IMR-90 (cell line): ENCODE measurements at regions not wholly inside any gene's neighbourhood (a gene's known extent, or its start where the extent isn't known, plus 50 kb on each side); places are given as distances from the start of the nearest gene placed in this dataset.

Source experiments
- ATAC-seq: fragments of 200-7000 bp; cut with Tn5 transposase; 2 replicates; pipeline ENCODE4 v1.9.1; 2020; ENCODE audit warnings: low read depth, mild to moderate bottlenecking, moderate library complexity
- BruUV-seq: library from RNA; stranded (reverse); fragments of 400-500 nt; replicated peaks from 2 replicates; lab custom pipeline; 2021; lab: Mats Ljungman, UMichigan
- CTCF ChIA-PET: fragments of 300-600 bp; formaldehyde crosslinking; extraction: SDS; loops from one replicate; lab custom pipeline; 2021; ENCODE audit warnings: antibody characterized with exemption; lab: Yijun Ruan, JAX
- POLR2A ChIA-PET: fragments of 300-600 bp; sonication (Branson Sonifier 250); formaldehyde crosslinking; loops from one replicate; lab custom pipeline; 2022; ENCODE audit warnings: antibody characterized with exemption; ENCODE audit not compliant: unreplicated experiment; lab: Charles Lee
- DNase-seq: peaks from one replicate; pipeline ENCODE4 v3.0.0; 2013
- H2AFZ ChIP-seq: replicated peaks from 2 replicates; pipeline ENCODE3; 2013; ENCODE audit warnings: low read length, mild to moderate bottlenecking; ENCODE audit not compliant: poor library complexity
- H2AK5ac ChIP-seq: 2 replicates; pipeline ENCODE4 v1.6.1; 2013; ENCODE audit warnings: low read depth, low read length, inconsistent platforms
- H2AK9ac ChIP-seq: replicated peaks from 2 replicates; pipeline ENCODE3; 2013; ENCODE audit warnings: mild to moderate bottlenecking, low read depth, low read length, moderate library complexity; ENCODE audit not compliant: poor library complexity
- H2BK120ac ChIP-seq: 2 replicates; pipeline ENCODE4 v1.6.1; 2013; ENCODE audit warnings: low read depth, low read length, inconsistent platforms
- H2BK15ac ChIP-seq: 3 replicates; pipeline ENCODE4 v1.6.1; 2013; ENCODE audit warnings: low read depth, low read length, inconsistent platforms
- H2BK20ac ChIP-seq: 2 replicates; pipeline ENCODE4 v1.6.1; 2013; ENCODE audit warnings: low read depth, mild to moderate bottlenecking, inconsistent platforms, low read length, moderate library complexity
- H2BK5ac ChIP-seq: 2 replicates; pipeline ENCODE4 v1.6.1; 2013; ENCODE audit warnings: mild to moderate bottlenecking, low read depth, low read length, inconsistent platforms; ENCODE audit not compliant: poor library complexity, severe bottlenecking
- H3K14ac ChIP-seq: replicated peaks from 2 replicates; pipeline ENCODE4 v1.6.1; 2013; ENCODE audit warnings: low read depth, low read length, inconsistent platforms
- H3K18ac ChIP-seq: 2 replicates; pipeline ENCODE4 v1.6.1; 2013; ENCODE audit warnings: low read depth, low read length, control low read depth
- H3K23ac ChIP-seq: 2 replicates; pipeline ENCODE4 v1.6.1; 2013; ENCODE audit warnings: low read depth, low read length, inconsistent platforms
- H3K27ac ChIP-seq: 2 replicates; pipeline ENCODE4 v1.5.1; 2013; ENCODE audit warnings: mild to moderate bottlenecking, control low read depth, low read length; ENCODE audit not compliant: insufficient read depth
- H3K27me3 ChIP-seq: 2 replicates; pipeline ENCODE4 v1.6.1; 2013; ENCODE audit warnings: low read length; ENCODE audit not compliant: control insufficient read depth, insufficient read depth
- H3K36me3 ChIP-seq: 2 replicates; pipeline ENCODE4 v1.6.1; 2013; ENCODE audit warnings: low read length, mixed read lengths; ENCODE audit not compliant: control insufficient read depth, insufficient read depth
- H3K4ac ChIP-seq: 2 replicates; pipeline ENCODE4 v1.6.1; 2013; ENCODE audit warnings: low read depth, low read length, inconsistent platforms
- H3K4me1 ChIP-seq: 2 replicates; pipeline ENCODE4 v1.6.1; 2013; ENCODE audit warnings: low read length, mixed read lengths; ENCODE audit not compliant: control insufficient read depth, insufficient read depth
- H3K4me2 ChIP-seq: 2 replicates; pipeline ENCODE4 v1.6.1; 2013; ENCODE audit warnings: low read depth, mild to moderate bottlenecking, control low read depth, low read length, moderate library complexity
- H3K4me3 ChIP-seq: 2 replicates; pipeline ENCODE4 v1.5.1; 2013; ENCODE audit warnings: low read depth, mild to moderate bottlenecking, control low read depth, low read length, moderate library complexity; ENCODE audit not compliant: insufficient read depth
- H3K56ac ChIP-seq: 2 replicates; pipeline ENCODE4 v1.6.1; 2013; ENCODE audit warnings: low read length, inconsistent platforms; ENCODE audit not compliant: insufficient read depth; ENCODE audit errors: extremely low read depth
- H3K79me1 ChIP-seq, 2 experiments: 2 replicates each; pipeline ENCODE4 v1.6.1; 2013; ENCODE audit warnings: low read length in 2 of 2, inconsistent platforms in 1 of 2, low read depth in 1 of 2
- H3K9ac ChIP-seq: 2 replicates; pipeline ENCODE4 v1.6.1; 2013; ENCODE audit warnings: low read depth, low read length, control low read depth
- H3K9me1 ChIP-seq: 2 replicates; pipeline ENCODE4 v1.6.1; 2013; ENCODE audit warnings: low read length, inconsistent platforms; ENCODE audit not compliant: insufficient read depth
- H3K9me3 ChIP-seq: 2 replicates; pipeline ENCODE4 v1.6.1; 2013; ENCODE audit warnings: low read length; ENCODE audit not compliant: control insufficient read depth, insufficient read depth
- H4K20me1 ChIP-seq: 2 replicates; pipeline ENCODE4 v1.6.1; 2013; ENCODE audit warnings: low read length, inconsistent platforms; ENCODE audit not compliant: insufficient read depth
- H4K5ac ChIP-seq: 2 replicates; pipeline ENCODE4 v1.6.1; 2013; ENCODE audit warnings: mild to moderate bottlenecking, low read depth, low read length, control low read depth
- H4K8ac ChIP-seq, 2 experiments: 2 replicates each; pipeline ENCODE4 v1.6.1; 2013; ENCODE audit warnings: low read depth in 2 of 2, low read length in 2 of 2, control low read depth in 1 of 2, inconsistent platforms in 1 of 2
- H4K91ac ChIP-seq: 2 replicates; pipeline ENCODE4 v1.6.1; 2013; ENCODE audit warnings: low read depth, low read length, inconsistent platforms; ENCODE audit not compliant: insufficient read depth
- BHLHE40 ChIP-seq: fragments of 150-350 bp; IDR thresholded peaks from 2 replicates; pipeline ENCODE4 v1.6.1; 2016; ENCODE audit warnings: mild to moderate bottlenecking, low read depth, low read length
- CEBPB ChIP-seq: IDR thresholded peaks from 2 replicates; pipeline ENCODE4 v1.6.1; 2012; ENCODE audit warnings: low read depth, low read length, improper control_type of control experiment
- FOS ChIP-seq: fragments of 150-350 bp; IDR thresholded peaks from 2 replicates; pipeline ENCODE4 v1.6.1; 2016; ENCODE audit warnings: low read depth, low read length
- MAFK ChIP-seq: IDR thresholded peaks from 2 replicates; pipeline ENCODE4 v1.6.1; 2012; ENCODE audit warnings: low read depth, low read length, improper control_type of control experiment
- MXI1 ChIP-seq: IDR thresholded peaks from 2 replicates; pipeline ENCODE4 v1.6.1; 2012; ENCODE audit warnings: low read depth, mild to moderate bottlenecking, low read length, moderate library complexity, borderline replicate concordance
- NFE2L2 ChIP-seq: fragments of 150-350 bp; IDR thresholded peaks from 2 replicates; pipeline ENCODE4 v1.6.1; 2016; ENCODE audit warnings: low read depth, mild to moderate bottlenecking, low read length
- POLR2A ChIP-seq: IDR thresholded peaks from 2 replicates; pipeline ENCODE4 v1.6.1; 2012; ENCODE audit warnings: mild to moderate bottlenecking, low read depth, low read length
- RAD21 ChIP-seq: IDR thresholded peaks from 2 replicates; pipeline ENCODE4 v1.6.1; 2012; ENCODE audit warnings: low read length, improper control_type of control experiment
- RCOR1 ChIP-seq: IDR thresholded peaks from 2 replicates; pipeline ENCODE4 v1.6.1; 2012; ENCODE audit warnings: mild to moderate bottlenecking, low read length, improper control_type of control experiment; ENCODE audit not compliant: insufficient replicate concordance
- RFX5 ChIP-seq: IDR thresholded peaks from 2 replicates; pipeline ENCODE4 v1.8.0; 2012; ENCODE audit warnings: low read depth, mild to moderate bottlenecking, low read length, moderate library complexity
- SMC3 ChIP-seq: fragments of 150-350 bp; IDR thresholded peaks from 2 replicates; pipeline ENCODE4 v1.6.1; 2016; ENCODE audit warnings: low read depth, mild to moderate bottlenecking, antibody characterized with exemption, low read length, moderate library complexity
- dilution Hi-C: fragments of 300-500 bp; cut with HindIII; formaldehyde crosslinking; loops from one replicate; pipeline ENCODE4 v1.14.3; 2018; ENCODE audit warnings: low sequenced_read_pairs; ENCODE audit not compliant: unreplicated experiment
- in situ Hi-C: fragments of 300-500 bp; cut with MboI; formaldehyde crosslinking; loops from 3 replicates; pipeline ENCODE4 v1.14.3; 2019; ENCODE audit warnings: low sequenced_read_pairs, inconsistent platforms, mixed read lengths
- intact Hi-C: fragments of 100-400 bp; cut with micrococcal nuclease; formaldehyde crosslinking; loops from 2 replicates; pipeline ENCODE4 v1.10.0; 2022
- TF ChIP-seq, protein P1 (sequence below): conservative IDR thresholded peaks from 2 replicates; pipeline ENCODE4 v1.5.1; 2012; ENCODE audit warnings: mild to moderate bottlenecking, low read depth, low read length, improper control_type of control experiment
- TF ChIP-seq, protein P2 (sequence below): fragments of 150-350 bp; IDR thresholded peaks from 2 replicates; pipeline ENCODE4 v1.6.1; 2016; ENCODE audit warnings: low read depth, mild to moderate bottlenecking, low read length, moderate library complexity, borderline replicate concordance

DNA sequence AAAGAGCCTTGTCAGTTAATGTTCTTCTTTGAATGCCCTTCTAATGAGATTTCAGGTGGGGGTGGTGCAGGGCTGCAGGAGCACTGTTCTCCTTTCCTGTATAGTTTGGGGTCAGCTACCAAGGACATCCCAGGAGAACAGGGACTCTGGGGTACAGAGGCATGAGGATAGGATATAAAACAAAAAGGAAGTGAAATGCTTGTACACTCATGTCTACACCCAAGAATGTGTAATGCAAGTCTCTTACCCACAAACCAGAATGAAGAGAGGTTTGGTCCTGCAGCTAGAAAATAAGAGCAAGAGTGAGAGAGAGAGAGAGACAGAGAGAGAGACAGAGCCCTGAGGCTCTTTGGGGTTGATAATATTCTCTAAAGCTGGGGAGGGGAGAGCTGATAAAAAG, 151.8 kb upstream of the KCTD1 start:
- no peak for ATAC-seq
- BruUV-seq = no TSS peak

More for the DNA sequence above, 151.8 kb upstream of the KCTD1 start:
- Histone ChIP-seq H3K18ac (no peak overlapping the region), H3K9ac (no peak overlapping the region), H2AFZ (no peak overlapping the region), H2AK9ac (no peak overlapping the region), H3K4me1 (no peaks in the 10 kb centered on the region), H3K36me3 (no peaks in the 10 kb centered on the region), H2BK120ac (no peak overlapping the region), H3K79me1 (no peaks in the 10 kb centered on the region), H2BK20ac (no peak overlapping the region), H3K27me3 (no peaks in the 10 kb centered on the region), H3K4me2 (no peak overlapping the region), H3K27ac (no peak overlapping the region), H2BK5ac (no peak overlapping the region), H2BK15ac (no peak overlapping the region), H3K4me3 (no peak overlapping the region), H3K56ac (no peak overlapping the region), H3K9me3 (no peaks in the 10 kb centered on the region), H4K91ac (no peak overlapping the region), H2AK5ac (no peak overlapping the region), H4K20me1 (no peaks in the 10 kb centered on the region), H4K5ac (no peak overlapping the region), H3K9me1 (no peaks in the 10 kb centered on the region), H3K14ac (no peak overlapping the region), H4K8ac (no peak overlapping the region), H3K4ac (no peak overlapping the region), H3K23ac (no peak overlapping the region)
- no peak for DNase-seq
- dilution Hi-C loops (no loop called here), intact Hi-C loops (no loop called here), in situ Hi-C loops (no loop called here)
- POLR2A ChIA-PET = no interaction called here
- TF ChIP-seq RCOR1 = no peak
- TF ChIP-seq, protein P1, sequence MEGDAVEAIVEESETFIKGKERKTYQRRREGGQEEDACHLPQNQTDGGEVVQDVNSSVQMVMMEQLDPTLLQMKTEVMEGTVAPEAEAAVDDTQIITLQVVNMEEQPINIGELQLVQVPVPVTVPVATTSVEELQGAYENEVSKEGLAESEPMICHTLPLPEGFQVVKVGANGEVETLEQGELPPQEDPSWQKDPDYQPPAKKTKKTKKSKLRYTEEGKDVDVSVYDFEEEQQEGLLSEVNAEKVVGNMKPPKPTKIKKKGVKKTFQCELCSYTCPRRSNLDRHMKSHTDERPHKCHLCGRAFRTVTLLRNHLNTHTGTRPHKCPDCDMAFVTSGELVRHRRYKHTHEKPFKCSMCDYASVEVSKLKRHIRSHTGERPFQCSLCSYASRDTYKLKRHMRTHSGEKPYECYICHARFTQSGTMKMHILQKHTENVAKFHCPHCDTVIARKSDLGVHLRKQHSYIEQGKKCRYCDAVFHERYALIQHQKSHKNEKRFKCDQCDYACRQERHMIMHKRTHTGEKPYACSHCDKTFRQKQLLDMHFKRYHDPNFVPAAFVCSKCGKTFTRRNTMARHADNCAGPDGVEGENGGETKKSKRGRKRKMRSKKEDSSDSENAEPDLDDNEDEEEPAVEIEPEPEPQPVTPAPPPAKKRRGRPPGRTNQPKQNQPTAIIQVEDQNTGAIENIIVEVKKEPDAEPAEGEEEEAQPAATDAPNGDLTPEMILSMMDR = no peak
- TF ChIP-seq NFE2L2 = no peak
- no peak for TF ChIP-seq RAD21
- TF ChIP-seq, protein P2, sequence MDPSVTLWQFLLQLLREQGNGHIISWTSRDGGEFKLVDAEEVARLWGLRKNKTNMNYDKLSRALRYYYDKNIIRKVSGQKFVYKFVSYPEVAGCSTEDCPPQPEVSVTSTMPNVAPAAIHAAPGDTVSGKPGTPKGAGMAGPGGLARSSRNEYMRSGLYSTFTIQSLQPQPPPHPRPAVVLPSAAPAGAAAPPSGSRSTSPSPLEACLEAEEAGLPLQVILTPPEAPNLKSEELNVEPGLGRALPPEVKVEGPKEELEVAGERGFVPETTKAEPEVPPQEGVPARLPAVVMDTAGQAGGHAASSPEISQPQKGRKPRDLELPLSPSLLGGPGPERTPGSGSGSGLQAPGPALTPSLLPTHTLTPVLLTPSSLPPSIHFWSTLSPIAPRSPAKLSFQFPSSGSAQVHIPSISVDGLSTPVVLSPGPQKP = no peak
- TF ChIP-seq CEBPB = no peak
- no peak for TF ChIP-seq SMC3
- no peak for TF ChIP-seq FOS
- TF ChIP-seq POLR2A = no peak
- TF ChIP-seq MAFK = no peak
- no peak for TF ChIP-seq BHLHE40
- no peak for TF ChIP-seq RFX5
- no peak for TF ChIP-seq MXI1
- CTCF ChIA-PET = no interaction called here
